Lower leg skin (tissue), 4 donors: ENCODE measurements at regions not wholly inside any gene's neighbourhood (a gene's known extent, or its start where the extent isn't known, plus 50 kb on each side); places are given as distances from the start of the nearest gene placed in this dataset.

Experiments
- DNase-seq, 2 donors: peaks; one replicate each; pipeline ENCODE4 v3.0.0-alpha.2; 2019; ENCODE audit warnings: low spot score in 2 of 2
- H3K4me3 ChIP-seq: fragments of 200-600 bp; sonication (generic); 2 replicates; pipeline ENCODE4 v1.5.1; 2017; ENCODE audit warnings: mild to moderate bottlenecking, low read depth; ENCODE audit not compliant: poor library complexity, severe bottlenecking
- POLR2A ChIP-seq, 2 donors: fragments of 450-650 bp; IDR thresholded peaks; one replicate each; pipeline ENCODE4 v1.6.1; 2016 to 2017; ENCODE audit warnings: antibody characterized with exemption in 2 of 2, mild to moderate bottlenecking in 1 of 2, moderate library complexity in 1 of 2
- WGBS, 2 donors: methylation state at CpG; one replicate each; pipeline ENCODE4 v1.1.5; 2018; 5-methylcytosine and 5-hydroxymethylcytosine counted together
- intact Hi-C: fragments of 100-400 bp; cut with DNase I; formaldehyde crosslinking; loops from one replicate; pipeline ENCODE4 v1.15.0; 2023; ENCODE audit warnings: low total_unique reads
- TF ChIP-seq, protein P1 (sequence below), 3 donors: fragments of 450-650 bp; IDR thresholded peaks; one replicate each; pipeline ENCODE4 v1.5.1; 2016; ENCODE audit warnings: antibody characterized with exemption in 3 of 3, mild to moderate bottlenecking in 3 of 3, moderate library complexity in 2 of 3

DNA sequence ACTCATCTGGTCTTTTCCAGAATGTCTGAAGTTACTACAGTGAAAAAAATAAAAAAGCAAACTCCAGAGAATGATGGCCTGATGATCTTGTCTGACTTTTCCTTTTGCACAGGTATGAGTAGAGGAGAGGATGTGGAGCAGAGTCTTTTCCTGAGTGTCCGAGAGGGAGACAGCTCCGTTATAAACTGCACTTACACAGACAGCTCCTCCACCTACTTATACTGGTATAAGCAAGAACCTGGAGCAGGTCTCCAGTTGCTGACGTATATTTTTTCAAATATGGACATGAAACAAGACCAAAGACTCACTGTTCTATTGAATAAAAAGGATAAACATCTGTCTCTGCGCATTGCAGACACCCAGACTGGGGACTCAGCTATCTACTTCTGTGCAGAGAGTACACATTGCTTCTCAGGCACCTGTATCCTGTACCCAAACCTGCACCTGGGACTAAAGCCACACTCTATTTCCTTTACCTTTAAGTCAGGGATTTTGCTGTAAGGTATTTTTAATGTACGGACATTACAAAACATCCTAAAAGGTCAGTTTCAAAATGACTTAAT lies 75.8 kb upstream of the OR4E1 start:
- TF ChIP-seq, protein P1, sequence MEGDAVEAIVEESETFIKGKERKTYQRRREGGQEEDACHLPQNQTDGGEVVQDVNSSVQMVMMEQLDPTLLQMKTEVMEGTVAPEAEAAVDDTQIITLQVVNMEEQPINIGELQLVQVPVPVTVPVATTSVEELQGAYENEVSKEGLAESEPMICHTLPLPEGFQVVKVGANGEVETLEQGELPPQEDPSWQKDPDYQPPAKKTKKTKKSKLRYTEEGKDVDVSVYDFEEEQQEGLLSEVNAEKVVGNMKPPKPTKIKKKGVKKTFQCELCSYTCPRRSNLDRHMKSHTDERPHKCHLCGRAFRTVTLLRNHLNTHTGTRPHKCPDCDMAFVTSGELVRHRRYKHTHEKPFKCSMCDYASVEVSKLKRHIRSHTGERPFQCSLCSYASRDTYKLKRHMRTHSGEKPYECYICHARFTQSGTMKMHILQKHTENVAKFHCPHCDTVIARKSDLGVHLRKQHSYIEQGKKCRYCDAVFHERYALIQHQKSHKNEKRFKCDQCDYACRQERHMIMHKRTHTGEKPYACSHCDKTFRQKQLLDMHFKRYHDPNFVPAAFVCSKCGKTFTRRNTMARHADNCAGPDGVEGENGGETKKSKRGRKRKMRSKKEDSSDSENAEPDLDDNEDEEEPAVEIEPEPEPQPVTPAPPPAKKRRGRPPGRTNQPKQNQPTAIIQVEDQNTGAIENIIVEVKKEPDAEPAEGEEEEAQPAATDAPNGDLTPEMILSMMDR (IDR thresholded peaks at IDR 0.05) = no peak
- TF ChIP-seq POLR2A (IDR thresholded peaks at IDR 0.05) = no peak
- 77 to 82% methylated on average over 5 of the region's 5 CpGs for WGBS, 2 donors
- H3K4me3 ChIP-seq = no peak overlapping the region
- intact Hi-C loops = no loop called here
- no peak for DNase-seq

DNA sequence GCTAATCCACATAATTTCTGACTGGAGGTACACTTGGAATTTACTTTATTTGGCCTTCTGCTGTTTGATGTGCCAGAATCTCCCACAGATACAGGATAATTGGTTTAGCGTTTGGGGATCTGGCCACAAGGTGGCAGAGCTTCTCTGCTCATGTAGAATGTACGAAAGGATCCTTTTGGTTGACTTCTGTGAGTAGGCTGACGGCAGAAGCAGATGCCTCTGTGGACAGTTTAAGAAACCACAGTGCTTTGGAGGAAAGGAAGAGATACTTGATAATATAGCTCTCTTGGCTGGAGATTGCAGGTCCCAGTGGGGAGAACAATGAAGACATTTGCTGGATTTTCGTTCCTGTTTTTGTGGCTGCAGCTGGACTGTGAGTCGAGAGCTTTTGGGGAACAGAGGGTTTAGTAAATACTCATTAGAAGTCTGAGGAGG lies 75.3 kb upstream of the OR4E1 start:
- 18 to 19% methylated on average over 5 of the region's 5 CpGs for WGBS, 2 donors
- DNase-seq = no peak
- intact Hi-C loops = no loop called here
- TF ChIP-seq POLR2A (IDR thresholded peaks at IDR 0.05) = no peak
- TF ChIP-seq, protein P1 (IDR thresholded peaks at IDR 0.05) = no peak
- H3K4me3 ChIP-seq = no peak overlapping the region

DNA sequence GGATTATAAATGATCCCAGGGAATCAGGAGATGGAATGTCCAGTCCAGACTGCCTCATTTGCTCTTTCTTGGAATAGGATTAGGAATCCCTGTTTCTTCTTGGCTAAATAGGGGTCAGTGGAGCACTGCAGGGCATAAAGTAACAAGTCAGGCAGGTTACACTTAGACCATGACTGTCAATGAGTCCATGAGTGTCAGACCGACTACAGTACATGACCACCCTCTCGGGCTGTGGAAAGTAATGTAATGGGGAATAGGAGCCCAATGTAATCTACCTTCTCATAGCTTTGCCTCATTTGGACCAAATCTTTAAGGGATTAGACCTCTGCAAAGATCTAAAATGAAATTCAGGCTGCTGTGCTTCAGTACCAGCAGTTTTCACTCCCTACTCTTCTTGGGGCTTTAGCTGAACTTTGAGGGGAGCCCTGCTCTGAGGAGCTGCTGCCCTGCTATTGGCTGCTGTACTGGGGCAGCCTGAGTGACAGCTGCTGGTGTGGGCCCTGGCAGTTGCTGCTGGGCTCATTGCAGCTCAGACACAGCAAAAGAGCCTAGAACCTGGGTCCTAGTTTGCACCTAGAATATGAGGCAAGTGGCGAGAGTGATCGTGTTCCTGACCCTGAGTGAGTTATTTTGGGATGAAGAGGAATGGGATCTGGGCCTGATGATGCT lies 62.2 kb upstream of the OR4E1 start:
- DNase-seq = no peak
- intact Hi-C loops = no loop called here
- TF ChIP-seq, protein P1 (IDR thresholded peaks at IDR 0.05) = no peak
- TF ChIP-seq POLR2A (IDR thresholded peaks at IDR 0.05) = no peak
- WGBS, 2 donors = 74 to 84% methylated on average over 4 of the region's 4 CpGs
- no peak overlapping the region for H3K4me3 ChIP-seq

DNA sequence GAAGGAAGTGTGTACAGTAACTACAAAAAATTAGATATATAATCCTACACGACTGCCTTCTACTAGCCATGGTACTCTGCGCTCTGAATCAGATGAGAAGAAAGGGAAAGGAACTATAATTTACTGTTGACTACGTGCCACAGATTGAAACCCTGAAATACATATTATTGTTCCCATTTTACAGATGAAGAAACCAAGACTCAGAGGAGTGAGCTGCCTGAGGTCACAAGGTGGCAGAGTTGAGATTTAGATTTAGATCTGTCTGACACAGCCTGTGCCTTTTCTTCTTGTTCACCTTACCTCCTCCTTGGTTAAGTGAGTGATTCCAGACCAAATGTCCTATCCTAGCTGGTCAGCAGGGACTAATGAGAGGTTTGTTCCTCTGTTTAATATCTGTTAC lies 61.6 kb upstream of the OR4E1 start:
- TF ChIP-seq, protein P1 (IDR thresholded peaks at IDR 0.05) = no peak
- no peak for TF ChIP-seq POLR2A (IDR thresholded peaks at IDR 0.05)
- no peak overlapping the region for H3K4me3 ChIP-seq
- intact Hi-C loops = no loop called here
- WGBS, 2 donors = 72 to 77% methylated on average over 3 of the region's 3 CpGs
- DNase-seq = no peak

DNA sequence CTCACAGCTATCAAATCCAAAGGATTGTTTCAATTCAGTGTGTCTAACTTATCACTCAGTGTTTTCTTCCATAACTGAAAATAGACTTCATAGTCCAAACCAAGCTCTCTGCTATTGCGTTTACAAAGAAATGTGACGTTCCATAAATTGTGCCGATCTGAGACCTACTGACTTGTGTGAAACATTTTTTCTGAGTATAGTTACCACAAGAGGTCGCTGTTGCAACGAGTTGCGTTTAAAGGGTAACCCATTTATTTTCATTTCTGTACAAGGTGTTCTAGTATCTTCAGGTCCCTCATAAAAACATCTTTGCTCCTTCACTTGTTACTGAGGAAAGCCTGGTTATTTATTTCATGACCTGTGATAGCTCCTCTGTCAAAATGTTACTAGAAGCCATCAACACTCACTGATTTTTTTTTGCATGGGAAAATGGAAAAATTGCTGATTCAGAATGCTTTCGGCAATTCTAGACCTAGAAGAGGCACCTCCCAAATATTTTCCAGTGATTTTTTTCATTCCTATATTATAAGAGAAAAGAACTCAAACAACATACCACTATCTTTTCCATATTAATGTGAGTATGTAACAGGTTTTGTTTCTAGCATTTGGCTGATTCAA lies 60.9 kb upstream of the OR4E1 start:
- H3K4me3 ChIP-seq = no peak overlapping the region
- TF ChIP-seq, protein P1 (IDR thresholded peaks at IDR 0.05) = no peak
- no peak for TF ChIP-seq POLR2A (IDR thresholded peaks at IDR 0.05)
- WGBS, 2 donors = 13 to 16% methylated on average over 7 of the region's 7 CpGs
- DNase-seq = no peak
- intact Hi-C loops = no loop called here
